ENCODE measurements at regions not wholly inside any gene's neighbourhood (a gene's known extent, or its start where the extent isn't known, plus 50 kb on each side); places are given as distances from the start of the nearest gene placed in this dataset.

- TF ChIP-seq EZH2 (IDR thresholded peaks at IDR 0.05; ENCODE audit: borderline replicate concordance, low read length) = no peak
- no peak for TF ChIP-seq CTCF (conservative IDR thresholded peaks at IDR 0.05 in 1 of 2, IDR thresholded peaks at IDR 0.05 in 1 of 2; ENCODE audit: extremely low read depth in 1 of 2, insufficient read depth in 1 of 2, low read depth in 1 of 2, low read length in 2 of 2)
These were observed 196.3 kb upstream of the SEMA3A start for GRCh38 chr7:84390845-84391244.
